SK-N-MC (cell line): ENCODE measurements at regions not wholly inside any gene's neighbourhood (a gene's known extent, or its start where the extent isn't known, plus 50 kb on each side); places are given as distances from the start of the nearest gene placed in this dataset.

Source experiments
- FOXP2 ChIP-seq: optimal IDR thresholded peaks from 2 replicates; pipeline ENCODE3; 2011; ENCODE audit warnings: mild to moderate bottlenecking, moderate library complexity; ENCODE audit not compliant: insufficient read depth; ENCODE audit errors: extremely low read length, control extremely low read depth
- POLR2AphosphoS5 ChIP-seq: IDR thresholded peaks from 2 replicates; pipeline ENCODE4 v1.6.1; 2012; ENCODE audit warnings: mild to moderate bottlenecking, low read depth, low read length, borderline replicate concordance

DNA sequence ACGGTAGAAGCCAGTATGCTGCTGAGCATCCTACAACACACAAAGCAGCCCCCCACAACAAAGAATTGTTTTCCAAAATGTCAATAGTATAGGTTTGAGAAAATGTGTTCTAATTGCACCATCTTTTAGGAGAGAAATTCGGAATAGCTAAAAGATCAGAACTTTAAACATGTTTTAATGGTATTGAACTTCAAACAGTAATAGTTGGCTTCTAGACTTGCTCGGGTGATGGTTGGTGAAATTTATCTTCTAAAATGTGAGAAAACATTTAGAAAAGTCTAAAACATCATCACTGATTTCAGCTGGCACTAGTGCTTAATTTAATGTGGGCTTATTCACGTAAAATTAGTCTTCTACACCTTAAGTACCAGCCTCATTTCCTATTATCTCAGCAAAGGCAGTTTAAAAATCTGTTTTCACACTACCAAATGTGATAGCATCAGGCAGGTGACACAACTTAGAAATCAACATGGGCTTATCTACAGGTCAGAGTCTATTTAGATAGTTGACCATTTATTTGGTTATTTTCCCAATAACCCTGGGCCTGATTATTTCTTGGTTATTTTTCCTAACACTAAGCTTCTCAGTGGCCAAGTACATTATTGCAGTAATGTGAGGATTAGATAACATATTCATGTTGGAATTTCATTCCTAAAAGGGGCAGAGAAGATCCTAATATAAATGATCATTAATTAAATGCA lies 399.3 kb upstream of the PKN2 start:
- TF ChIP-seq FOXP2 (no peak), POLR2AphosphoS5 (no peak)
